ENCODE measurements at regions not wholly inside any gene's neighbourhood (a gene's known extent, or its start where the extent isn't known, plus 50 kb on each side); places are given as distances from the start of the nearest gene placed in this dataset.

- no peak for TF ChIP-seq POLR2A (IDR thresholded peaks at IDR 0.05)
- TF ChIP-seq CTCF (IDR thresholded peaks at IDR 0.05) = no peak
- no peak for ATAC-seq
- 87 to 91% (median 88%) methylated on average over 4 of the region's 4 CpGs for WGBS, 4 donors
Observed at GRCh38 chr14:80414080-80414479, 202.8 kb upstream of the DIO2 start.

GRCh38 chr14:80404413-80404812 is 193.1 kb upstream of the DIO2 start:
- no peak for DNase-seq
- Histone ChIP-seq H3K36me3 (no peaks in the 10 kb centered on the region), H3K9me3 (peaks cover 0 to 4% (median 0%) of the 10 kb centered on the region in 12 donors), H3K27ac (no peak overlapping the region), H3K4me1 (no peaks in the 10 kb centered on the region), H3K4me3 (no peak overlapping the region), H3K27me3 (no peaks in the 10 kb centered on the region)
- intact Hi-C loops (cut with DNase I) = loop anchor here in 1 of 10 donors (1.0 kb wide), 1 partner anchor 8 kb away; no protein-coding TSS in a partner anchor
- TF ChIP-seq CTCF (IDR thresholded peaks at IDR 0.05) (no peak), POLR2A (IDR thresholded peaks at IDR 0.05) (no peak)
- ATAC-seq = no peak
- WGBS, 4 donors = 79 to 98% (median 88%) methylated on average over 1 of the region's 1 CpG

More at GRCh38 chr14:80414080-80414479, 202.8 kb upstream of the DIO2 start:
- intact Hi-C loops (cut with DNase I) = no loop called here
- H3K4me1 ChIP-seq = no peaks in the 10 kb centered on the region
- H3K4me3 ChIP-seq = no peak overlapping the region
- H3K36me3 ChIP-seq = no peaks in the 10 kb centered on the region
- no peaks in the 10 kb centered on the region for H3K27me3 ChIP-seq
- H3K9me3 ChIP-seq = no peaks in the 10 kb centered on the region
- H3K27ac ChIP-seq = no peak overlapping the region
- no peak for DNase-seq

- intact Hi-C loops (cut with DNase I) = no loop called here
- ATAC-seq = no peak
- no peak for DNase-seq
- no peak overlapping the region for H3K4me3 ChIP-seq
- TF ChIP-seq POLR2A (IDR thresholded peaks at IDR 0.05) (no peak), CTCF (IDR thresholded peaks at IDR 0.05) (no peak)
- peaks cover 0 to 17% (median 4%) of the 10 kb centered on the region in 12 donors for H3K9me3 ChIP-seq
- 88 to 95% (median 94%) methylated on average over 1 of the region's 1 CpG for whole genome bisulfite sequencing, 4 donors
- H3K36me3 ChIP-seq = no peaks in the 10 kb centered on the region
- H3K4me1 ChIP-seq = no peaks in the 10 kb centered on the region
- no peak overlapping the region for H3K27ac ChIP-seq
- no peaks in the 10 kb centered on the region for H3K27me3 ChIP-seq
Observed at GRCh38 chr14:80403036-80403435, 191.7 kb upstream of the DIO2 start.

- WGBS, 4 donors = 61 to 73% (median 71%) methylated on average over 2 of the region's 2 CpGs
- TF ChIP-seq CTCF (IDR thresholded peaks at IDR 0.05) = no peak
- TF ChIP-seq POLR2A (IDR thresholded peaks at IDR 0.05) = no peak
- intact Hi-C loops (cut with DNase I) = no loop called here
- no peak for DNase-seq
- Histone ChIP-seq H3K9me3 (peaks cover 0 to 29% (median 6%) of the 10 kb centered on the region in 12 donors), H3K4me3 (no peak overlapping the region), H3K27ac (peak overlapping the region in 2 of 12 donors; percentile 4 to 52), H3K36me3 (no peaks in the 10 kb centered on the region), H3K4me1 (no peaks in the 10 kb centered on the region), H3K27me3 (no peaks in the 10 kb centered on the region)
- ATAC-seq = no peak
Observed at GRCh38 chr14:80395031-80395430, 183.7 kb upstream of the DIO2 start.
